Suppressor macrophage treated with lipopolysaccharide for 1 hour (primary cell): ENCODE measurements at regions not wholly inside any gene's neighbourhood (a gene's known extent, or its start where the extent isn't known, plus 50 kb on each side); places are given as distances from the start of the nearest gene placed in this dataset.
"Not testable (repeated sequence)": the region's sequence is repeated elsewhere in the genome, so short reads cannot be mapped to it uniquely, and the experiment has no call there.

Experiments used
- DNase-seq, 3 donors: peaks; one replicate each; pipeline ENCODE4 v3.0.0-alpha.2; 2020 to 2022

DNA sequence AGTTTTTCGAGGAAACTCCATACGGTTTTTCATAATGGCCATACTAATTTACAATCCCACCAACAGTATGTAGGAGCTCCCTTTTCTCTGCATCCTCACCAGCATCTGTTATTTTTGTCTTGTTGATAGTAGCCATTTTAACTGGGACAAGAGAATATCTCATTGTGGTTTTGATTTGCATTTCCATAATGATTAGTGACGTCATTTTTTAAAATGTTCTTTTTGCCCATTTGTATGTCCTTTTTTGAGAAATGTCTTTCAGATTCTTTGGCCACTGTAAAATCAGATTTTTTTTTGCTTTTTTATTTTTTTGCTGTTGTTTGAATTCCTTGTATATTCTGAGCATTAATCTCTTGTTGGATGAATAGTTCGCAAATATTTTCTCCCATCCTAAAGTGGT is 243.9 kb downstream of the TRIML1 start:
- DNase-seq, result no peak

DNA sequence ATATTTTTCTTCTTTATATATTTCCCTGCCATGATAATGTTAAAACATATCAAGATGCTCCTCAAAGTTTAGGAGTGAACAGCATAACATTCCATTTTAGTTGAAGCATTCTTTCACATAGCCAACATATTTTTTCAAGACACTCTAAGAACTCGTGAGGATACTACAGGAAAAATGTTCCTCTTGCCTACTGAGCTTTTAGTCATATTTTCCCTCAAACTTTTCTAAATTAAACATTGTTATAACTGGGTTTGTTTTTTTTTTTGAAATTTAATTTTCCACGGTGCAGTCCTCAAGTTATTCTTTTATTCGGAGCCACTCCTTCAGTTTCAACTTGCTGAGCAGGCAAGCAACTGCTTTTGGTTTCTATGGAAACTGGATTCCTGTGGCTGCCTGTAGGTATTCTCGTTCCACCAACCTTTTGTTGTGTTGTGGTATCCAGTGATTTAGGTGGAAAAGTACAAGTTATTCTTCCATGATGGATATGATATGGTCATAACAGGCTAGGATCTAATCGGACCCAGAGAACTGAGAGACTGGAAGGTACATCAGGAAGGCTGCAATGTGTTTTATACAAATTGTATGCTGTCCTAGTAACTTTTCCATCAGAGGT is 248.0 kb downstream of the TRIML1 start:
- no peak for DNase-seq

DNA sequence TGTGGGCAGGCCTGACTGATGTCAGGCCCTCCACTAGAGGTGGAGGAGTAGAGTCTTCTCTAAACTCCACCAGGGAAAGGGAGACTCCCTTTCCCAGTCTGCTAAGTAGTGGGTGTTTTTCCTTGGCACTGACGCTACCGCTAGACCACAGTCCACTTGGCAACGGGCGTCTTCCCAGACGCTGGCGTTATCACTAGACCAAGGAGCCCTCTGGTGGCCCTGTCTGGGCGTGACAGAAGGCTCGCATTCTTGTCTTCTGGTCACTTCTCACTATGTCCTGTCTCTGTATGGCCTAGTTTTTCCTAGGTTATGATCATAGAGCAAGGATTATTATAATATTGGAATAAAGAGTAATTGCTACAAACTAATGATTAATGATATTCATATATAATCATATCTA is 252.1 kb downstream of the TRIML1 start:
- DNase-seq, result not testable (repeated sequence)

DNA sequence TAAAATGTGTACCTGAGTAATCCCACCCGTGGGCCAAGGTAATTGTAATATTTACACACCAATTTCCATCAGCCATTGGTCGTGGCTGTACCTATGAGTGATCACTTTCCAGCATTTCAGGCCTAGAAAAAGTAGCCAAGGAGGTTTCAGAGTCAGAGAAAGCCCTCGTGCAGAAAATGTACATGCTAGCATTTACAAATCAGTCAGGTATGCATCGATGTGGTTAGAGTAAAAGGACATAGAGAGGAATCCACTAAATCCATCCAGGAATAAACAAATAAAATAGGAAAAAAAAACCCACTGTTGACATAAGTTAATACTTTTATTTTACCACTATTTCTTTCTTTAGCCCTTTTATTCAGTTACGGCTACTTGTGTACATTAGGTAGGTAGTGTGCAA is 256.8 kb downstream of the TRIML1 start:
- DNase-seq, result no peak

DNA sequence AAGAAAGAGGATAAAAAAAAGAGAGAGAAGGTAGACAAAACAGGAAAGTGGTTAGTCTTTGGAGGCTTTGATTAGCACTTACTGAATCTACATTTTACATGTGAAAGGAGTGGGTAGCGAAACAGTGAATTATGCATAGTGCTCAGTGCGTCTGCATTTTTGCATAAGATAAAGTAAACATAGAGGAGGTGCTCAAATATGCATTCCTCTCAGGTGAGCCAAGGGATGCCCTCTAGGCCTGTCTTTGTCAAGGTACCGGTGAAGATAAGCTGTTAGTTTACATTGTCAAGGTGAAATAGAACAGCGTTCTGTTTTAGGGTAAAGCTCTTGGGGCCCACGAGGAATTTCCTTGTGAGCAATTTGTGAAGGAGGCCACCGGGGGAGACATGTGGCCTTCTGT is 260.6 kb downstream of the TRIML1 start:
- no peak for DNase-seq

DNA sequence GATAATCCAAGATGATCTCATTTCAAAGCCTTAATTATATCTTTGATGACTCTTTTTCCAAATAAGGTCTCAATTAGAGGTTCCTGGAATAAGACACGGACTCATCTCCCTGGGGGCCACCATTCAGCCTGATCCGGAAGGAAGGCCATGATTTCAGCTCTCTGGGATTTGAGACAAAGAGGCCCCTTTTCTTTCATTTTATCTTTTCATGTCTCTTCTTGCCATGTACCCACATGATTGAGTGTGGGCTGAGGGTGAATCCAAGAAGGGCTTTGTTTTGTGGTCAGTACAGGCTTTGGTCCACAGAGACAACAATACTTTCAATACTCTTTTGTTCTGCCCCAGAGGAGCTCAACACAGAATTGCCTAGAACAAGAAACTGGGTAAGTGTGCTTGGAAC is 261.2 kb downstream of the TRIML1 start:
- DNase-seq, result no peak

DNA sequence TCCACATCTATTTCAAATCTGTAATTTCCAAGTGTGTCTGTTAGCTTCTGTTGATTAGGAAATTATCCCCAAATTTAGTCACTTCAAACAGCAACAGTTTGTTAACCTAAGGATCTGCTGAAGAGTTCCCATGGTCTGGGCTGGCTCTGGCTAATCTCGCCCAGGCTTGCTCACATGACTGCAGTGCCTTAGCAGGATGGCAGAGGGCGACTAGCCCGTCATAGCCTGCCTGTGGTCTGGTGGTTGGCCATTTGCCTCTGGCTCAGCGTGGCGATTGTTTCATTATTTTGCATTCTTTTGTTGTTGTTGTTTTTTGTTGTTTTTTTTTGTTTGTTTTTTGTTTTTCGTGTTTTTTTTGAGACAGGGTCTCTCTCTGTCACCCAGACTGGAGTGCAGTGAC is 264.0 kb downstream of the TRIML1 start:
- DNase-seq, result no peak

DNA sequence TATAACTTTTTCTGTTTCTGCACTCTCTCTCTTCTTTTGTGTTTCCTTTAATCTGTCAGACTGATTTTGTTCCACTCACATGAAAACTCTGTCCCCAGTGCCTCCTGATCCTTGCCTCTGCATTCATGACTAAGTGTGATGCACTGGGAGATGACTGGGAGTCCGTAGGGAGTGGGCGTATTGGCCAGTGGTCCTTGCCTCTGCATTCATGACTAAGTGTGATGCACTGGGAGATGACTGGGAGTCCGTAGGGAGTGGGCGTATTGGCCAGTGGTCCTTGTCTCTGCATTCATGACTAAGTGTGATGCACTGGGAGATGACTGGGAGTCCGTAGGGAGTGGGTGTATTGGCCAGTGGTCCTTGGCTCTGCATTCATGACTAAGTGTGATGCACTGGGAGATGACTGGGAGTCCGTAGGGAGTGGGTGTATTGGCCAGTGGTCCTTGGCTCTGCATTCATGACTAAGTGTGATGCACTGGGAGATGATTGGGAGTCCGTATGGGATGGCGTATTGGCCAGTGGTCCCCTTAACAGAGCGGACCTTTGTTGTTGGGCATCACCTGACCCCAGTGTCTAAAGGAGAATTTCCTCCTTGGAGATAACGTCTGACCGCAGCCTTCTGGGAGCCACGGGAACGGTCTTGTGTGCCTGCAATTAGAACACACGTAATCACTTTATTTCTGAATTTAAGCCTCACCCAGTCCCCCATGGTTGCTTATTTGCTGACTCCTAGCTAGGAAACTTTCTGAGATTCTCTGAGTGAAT is 266.0 kb downstream of the TRIML1 start:
- DNase-seq, result not testable (repeated sequence)

DNA sequence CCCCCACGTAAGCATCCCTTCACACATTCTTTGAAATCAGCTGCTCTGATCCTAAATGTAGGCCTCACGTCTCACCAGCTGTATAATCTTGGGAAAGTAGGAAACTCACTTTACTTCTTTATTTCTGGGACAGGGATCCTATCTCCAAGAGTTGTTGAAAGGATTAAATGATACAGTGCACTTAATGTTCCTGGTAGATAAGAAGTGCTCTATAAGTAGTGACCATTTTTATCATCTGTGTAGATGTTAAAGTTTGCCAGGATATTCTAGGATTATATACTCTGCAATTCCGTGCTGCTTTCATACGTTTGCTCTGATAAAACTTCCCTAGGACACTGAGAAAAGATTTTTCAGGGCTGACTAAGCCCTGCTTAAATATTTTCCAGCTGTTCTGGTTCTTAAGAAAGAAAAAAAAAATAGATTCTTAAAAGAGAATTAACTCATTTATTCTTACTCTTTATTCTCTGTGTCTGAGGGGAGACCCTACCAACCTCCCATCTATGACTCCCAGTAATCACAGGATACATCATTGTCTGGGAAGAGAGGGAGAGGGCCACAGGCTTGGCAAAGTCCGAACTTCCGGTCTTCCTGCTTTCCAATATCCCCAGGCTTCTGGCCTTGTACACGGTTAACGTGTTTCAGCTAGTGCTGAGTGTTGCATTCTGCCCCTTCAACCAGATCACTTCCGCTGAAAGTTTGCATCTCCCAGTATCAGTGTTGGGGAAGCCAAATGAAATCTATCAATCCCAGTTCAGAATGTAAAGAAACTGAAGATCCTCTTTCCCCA is 269.2 kb downstream of the TRIML1 start:
- no peak for DNase-seq

DNA sequence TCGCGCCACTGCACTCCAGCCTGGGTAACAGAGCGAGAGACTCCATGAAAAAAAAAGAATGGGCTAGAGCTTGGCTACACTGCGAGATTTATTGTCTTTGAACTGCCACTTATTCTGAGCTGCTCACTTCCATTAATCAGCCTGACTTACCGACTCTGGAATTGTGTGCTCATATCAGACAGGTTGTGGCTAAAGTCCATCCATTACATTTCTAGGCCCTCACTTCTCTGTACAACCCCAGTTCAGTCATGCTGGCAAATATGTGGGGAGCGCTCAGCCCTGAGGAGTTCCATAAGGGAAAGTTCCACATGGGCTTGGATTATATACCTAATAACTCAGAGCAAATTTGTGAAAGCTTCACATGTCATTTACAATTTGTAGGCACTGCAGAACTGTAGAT is 270.6 kb downstream of the TRIML1 start:
- no peak for DNase-seq

DNA sequence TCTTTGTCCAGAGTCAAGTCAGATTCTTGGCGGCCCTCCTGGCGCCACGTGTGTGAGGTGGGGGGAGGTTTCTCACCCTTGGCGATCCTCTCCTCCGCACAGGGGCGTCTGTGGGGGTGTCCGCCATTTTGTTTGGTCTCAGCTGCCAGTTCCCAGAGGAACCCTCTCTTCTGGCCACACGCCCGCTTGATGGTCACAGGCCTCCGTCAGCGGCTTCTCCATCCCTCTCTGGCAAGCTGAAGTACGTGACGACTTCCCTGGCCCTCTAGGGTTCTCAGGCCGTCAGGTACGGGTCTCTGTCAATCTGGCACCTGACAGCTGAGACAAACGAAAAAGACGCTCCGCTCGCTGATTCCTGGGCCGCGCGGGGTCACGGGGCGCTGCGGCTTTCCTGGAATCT is 272.6 kb downstream of the TRIML1 start:
- no peak for DNase-seq

DNA sequence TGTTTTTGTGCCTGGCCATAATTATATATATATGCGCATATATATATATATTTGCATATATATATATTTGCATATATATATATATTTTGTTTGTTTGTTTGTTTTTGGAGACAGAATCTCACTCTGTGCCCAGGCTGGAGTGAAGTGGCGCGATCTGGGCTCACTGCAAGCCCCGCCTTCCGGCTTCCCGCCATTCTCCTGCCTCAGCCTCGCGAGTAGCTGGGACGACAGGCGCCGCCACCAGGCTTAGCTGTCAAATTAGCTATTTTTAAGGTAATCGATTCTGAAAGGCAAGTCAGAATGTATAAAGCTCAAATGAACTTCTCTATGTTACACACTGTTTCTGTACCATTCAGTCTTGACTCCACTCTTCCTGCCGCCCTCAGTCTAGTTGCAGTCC is 273.3 kb downstream of the TRIML1 start:
- DNase-seq, result no peak

DNA sequence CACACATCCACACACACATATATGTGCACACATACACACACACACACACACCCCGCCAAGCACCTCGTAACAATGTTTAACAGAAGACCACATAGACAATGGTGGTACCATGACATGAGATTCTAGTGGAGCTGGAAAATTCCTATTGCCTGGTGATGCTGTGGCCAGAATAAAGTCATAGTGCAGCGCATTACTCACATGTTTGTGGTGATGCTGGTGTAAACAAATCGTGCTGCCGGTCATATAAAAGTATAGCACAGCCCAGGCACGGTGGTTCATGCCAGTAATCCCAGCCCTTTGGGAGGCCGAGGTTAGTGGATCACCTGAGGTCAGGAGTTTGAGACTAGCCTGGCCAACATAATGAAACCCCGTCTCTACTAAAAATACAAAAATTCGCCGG is 275.2 kb downstream of the TRIML1 start:
- no peak for DNase-seq

DNA sequence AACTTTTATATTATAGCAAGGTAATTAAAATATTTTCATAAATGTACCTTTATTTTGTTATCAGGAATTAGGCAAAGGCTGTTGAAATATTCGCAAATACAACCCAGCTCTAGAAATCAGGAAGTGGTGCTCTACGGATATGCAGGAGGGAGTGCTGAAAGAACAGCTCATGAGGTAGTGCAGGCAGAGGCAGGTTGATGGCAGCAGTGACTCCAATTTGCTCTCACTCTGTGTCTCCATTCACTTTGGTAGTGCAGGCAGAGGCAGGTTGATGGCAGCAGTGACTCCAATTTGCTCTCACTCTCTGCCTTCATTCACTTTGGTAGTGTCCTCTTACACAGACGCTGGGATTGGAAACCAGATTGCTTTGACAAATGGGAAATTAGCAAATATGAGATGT is 277.9 kb downstream of the TRIML1 start:
- no peak for DNase-seq

DNA sequence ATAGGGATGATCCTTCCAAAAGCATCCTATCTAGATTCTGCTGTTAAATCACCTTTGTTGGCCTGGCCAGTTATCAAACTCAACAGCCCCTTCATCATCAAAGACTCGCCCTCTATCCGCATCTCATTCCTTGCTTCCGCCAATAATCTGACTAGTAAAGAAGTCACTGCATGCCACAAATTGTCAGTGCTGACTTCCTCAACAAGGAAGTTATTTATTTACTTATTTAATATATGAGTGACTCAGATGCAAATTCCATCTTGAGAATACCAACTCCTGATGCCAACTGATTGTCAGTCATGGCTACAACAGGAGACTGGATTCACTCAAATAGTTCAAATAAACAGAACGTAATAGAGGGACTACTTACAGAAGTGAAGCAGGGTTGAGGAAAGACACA is 283.8 kb downstream of the TRIML1 start:
- DNase-seq, result no peak

DNA sequence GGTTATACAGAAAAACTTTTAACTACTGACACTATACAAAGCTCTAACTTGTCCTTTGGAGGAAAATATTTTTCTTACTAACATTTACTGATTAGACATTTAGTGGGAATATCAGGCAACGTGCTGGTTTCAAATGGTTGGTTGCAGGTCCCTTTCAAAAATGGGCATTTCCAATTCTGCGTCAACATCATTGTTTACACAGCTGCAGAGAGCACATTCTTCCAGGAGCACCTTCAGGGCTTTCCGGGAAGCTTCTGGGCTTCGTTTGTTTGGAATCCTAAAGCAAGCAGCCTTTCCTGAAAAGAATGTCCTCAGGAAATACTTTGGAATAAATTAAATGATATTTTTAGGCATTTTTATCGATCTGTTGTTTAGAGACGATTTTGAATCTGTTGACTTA is 289.7 kb downstream of the TRIML1 start:
- no peak for DNase-seq

DNA sequence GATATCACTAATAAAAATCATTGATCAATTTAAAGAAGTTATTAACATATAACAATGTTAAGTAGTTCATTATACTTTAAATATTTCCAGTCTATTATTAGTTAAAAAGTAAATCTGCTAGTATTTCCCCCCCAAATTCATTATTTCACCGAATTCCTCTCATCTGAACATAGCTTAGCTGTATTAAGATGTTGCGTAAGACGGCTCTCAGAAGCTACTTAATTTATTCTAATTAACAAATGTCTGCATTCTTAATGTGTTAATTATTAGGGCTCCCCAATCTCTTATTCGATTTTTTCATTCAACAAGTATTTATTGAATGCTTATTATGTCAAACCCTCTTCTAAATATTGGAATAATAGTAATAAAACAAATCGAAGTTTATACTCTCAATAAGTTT is 290.7 kb downstream of the TRIML1 start:
- DNase-seq, result no peak

DNA sequence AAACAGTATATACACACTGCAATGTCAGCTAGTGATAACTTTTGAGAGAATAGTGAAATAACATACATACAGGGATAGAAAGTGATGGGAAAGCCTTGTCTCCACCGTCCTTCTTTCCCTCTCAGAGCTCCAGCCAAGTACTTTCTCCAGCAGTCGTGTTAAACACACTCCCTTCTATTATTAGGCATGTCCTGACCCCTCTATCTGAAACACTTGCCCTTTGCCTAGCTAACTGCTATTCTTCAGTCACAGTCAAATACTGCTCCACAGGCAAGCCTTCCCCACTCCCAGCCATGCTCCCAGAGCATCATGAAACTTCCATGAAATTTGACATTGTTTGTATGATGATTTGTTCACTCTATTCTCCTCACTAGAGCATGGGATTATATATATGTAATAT is 291.1 kb downstream of the TRIML1 start:
- DNase-seq, result no peak

DNA sequence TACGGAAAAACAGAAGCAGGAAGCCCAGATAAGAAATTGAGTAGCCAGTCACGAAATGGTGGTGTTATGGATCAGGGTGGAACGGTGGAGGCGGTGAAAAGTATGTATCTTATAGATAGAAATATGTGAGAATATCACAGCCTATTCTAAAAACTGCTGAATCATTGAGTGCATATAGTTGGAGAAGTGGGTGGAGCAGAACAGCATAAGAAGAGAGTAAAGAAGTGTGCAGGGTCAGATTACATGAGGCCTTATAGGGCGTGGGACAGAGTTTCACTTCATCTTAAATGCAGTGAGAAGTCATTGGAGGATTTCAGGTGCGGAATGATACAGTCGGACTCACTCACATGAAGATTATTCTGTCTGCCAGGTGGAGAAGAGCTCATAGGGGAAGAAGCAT is 293.1 kb downstream of the TRIML1 start:
- no peak for DNase-seq

DNA sequence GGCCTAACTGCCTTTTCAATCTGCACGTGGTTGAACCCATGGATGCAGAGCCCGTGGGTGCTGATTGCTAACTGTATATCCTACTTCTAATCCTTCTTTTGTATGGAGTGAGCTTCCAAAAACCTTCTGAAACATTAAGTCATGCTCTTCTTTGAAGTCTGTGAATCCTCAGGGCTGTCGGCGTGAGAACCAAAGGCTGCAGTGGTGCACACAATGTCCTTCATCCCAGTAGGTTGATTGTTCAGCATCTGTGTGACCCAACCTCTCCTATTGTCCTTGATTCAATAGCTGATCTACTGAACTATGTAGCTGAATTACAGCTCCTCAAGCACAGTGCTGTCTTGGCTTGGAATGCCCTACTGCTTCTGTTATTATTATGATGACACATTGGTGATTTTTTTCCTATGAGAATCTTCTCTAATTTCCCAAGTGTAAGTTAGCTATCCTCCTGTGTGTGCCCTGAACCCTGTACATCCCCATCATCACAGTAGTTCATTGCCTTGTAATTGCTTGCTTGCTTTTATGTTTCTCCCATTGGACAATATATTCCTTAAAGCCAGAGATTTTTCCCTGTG is 294.6 kb downstream of the TRIML1 start:
- no peak for DNase-seq

DNA sequence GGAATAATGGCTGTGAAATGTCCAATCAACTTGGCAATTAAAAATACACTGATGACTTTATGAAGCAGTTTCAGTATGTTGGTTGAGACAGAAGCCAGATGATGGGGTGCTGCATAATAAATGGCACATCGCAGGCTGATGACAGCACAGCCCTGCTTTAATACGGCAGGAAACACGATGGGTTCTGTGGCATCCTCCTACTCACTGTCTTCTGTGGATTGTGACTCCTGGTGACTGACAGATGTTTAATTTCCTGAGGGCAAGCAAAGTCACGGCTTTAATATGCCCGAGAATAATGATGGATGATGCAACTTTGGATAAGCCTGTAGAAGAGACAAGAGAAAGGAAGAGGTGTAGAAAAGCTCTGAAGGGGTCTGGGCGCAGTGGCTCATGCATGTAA is 295.4 kb downstream of the TRIML1 start:
- no peak for DNase-seq

DNA sequence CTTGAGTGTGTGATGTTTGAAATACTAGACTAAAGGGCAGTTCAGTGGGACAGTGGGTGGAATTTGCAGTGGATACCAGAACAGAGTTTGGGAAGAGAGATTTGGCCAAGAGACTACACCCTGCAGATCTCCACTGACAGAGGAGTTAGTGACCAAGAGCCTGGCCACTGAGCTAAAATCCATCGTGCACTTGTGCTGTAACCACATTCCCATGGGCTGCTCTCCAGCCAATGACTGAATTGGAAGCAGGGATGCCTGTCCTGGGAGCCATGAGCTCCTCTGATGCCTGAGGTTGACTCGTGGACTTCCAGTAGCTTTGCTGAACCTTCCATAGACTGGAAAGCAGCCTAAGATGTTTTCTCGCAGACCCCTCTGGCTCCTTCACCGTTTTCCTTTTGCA is 296.1 kb downstream of the TRIML1 start:
- no peak for DNase-seq

DNA sequence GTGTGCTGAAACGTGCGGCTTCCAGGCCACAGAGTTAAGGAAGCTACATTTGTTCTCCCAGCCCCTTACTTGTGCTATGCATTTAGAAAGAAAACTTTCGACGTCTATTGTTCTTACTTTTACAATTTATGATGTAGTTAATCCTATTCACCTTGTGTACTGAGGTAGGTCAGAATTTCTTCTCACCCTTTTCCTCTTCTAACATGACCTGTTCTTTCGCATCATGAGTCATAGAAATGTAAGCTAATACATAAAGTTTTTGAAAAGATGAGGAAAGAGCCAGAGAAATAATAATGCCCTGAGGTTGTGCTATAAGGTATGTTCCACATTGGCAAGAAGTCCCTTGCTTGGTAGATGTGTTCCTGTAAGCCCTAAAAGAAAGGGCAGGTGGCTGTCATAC is 298.3 kb downstream of the TRIML1 start:
- no peak for DNase-seq

DNA sequence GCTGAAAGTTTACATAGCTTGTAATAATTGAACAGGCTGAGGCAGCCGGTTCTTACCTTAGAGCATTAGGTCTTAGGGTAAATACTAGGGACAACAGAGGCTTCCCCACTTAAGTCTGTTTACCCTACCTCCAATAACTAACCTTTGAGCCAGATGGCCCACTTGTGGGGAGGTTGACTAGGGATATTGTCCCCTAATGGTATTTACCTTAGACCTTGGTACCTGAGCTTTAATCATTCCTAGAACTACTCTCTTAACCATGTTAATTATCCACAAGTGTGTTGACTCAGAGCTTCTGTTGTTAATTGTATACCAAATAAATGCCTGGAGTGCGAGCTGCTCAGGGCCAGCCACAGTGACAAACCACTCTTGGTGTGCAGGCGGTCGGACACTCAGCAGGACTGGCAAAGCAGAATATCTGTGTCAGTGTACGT is 299.2 kb downstream of the TRIML1 start:
- not testable (repeated sequence) for DNase-seq
